DMS 273 (cell line): ENCODE measurements at regions not wholly inside any gene's neighbourhood (a gene's known extent, or its start where the extent isn't known, plus 50 kb on each side); places are given as distances from the start of the nearest gene placed in this dataset.
"Not testable (repeated sequence)": the region's sequence is repeated elsewhere in the genome, so short reads cannot be mapped to it uniquely, and the experiment has no call there.

ENCODE experiments used
- DNase-seq: peaks from one replicate; lab custom pipeline; 2025; ENCODE audit not compliant: unreplicated experiment; lab: John Stamatoyannopoulos, UW

- no peak for DNase-seq
Measured at GRCh38 chr16:87135246-87136030, 181.8 kb downstream of the C16orf95 start.

- DNase-seq: no peak
Measured at GRCh38 chr16:87138316-87138715, 178.9 kb downstream of the C16orf95 start.

GRCh38 chr16:87138738-87139267, 178.4 kb downstream of the C16orf95 start:
- DNase-seq: no peak

GRCh38 chr16:87140211-87141200, 176.7 kb downstream of the C16orf95 start:
- no peak for DNase-seq

GRCh38 chr16:87141402-87141801, 175.8 kb downstream of the C16orf95 start:
- no peak for DNase-seq

- no peak for DNase-seq
Measured at GRCh38 chr16:87143661-87144121, 173.5 kb downstream of the C16orf95 start.

- DNase-seq: no peak
Measured at GRCh38 chr16:87144232-87144631, 173.0 kb downstream of the C16orf95 start.

- no peak for DNase-seq
Measured at GRCh38 chr16:87145181-87146176, 171.7 kb downstream of the C16orf95 start.

GRCh38 chr16:87146676-87147075, 170.5 kb downstream of the C16orf95 start:
- no peak for DNase-seq

GRCh38 chr16:87149051-87149450, 168.1 kb downstream of the C16orf95 start:
- DNase-seq: no peak

- no peak for DNase-seq
Measured at GRCh38 chr16:87150262-87150661, 166.9 kb downstream of the C16orf95 start.

- DNase-seq: no peak
Measured at GRCh38 chr16:87150681-87151280, 166.4 kb downstream of the C16orf95 start.

GRCh38 chr16:87152221-87152755, 164.9 kb downstream of the C16orf95 start:
- DNase-seq: no peak

- no peak for DNase-seq
Measured at GRCh38 chr16:87153326-87153725, 163.9 kb downstream of the C16orf95 start.

- not testable (repeated sequence) for DNase-seq
Measured at GRCh38 chr16:87155315-87155714, 161.9 kb downstream of the C16orf95 start.

- DNase-seq: no peak
Measured at GRCh38 chr16:87156195-87156594, 161.0 kb downstream of the C16orf95 start.

- no peak for DNase-seq
Measured at GRCh38 chr16:87160234-87160636, 157.0 kb downstream of the C16orf95 start.

GRCh38 chr16:87160701-87161337, 156.4 kb downstream of the C16orf95 start:
- DNase-seq: no peak

GRCh38 chr16:87161410-87161809, 155.8 kb downstream of the C16orf95 start:
- not testable (repeated sequence) for DNase-seq
